ENCODE measurements at regions not wholly inside any gene's neighbourhood (a gene's known extent, or its start where the extent isn't known, plus 50 kb on each side); places are given as distances from the start of the nearest gene placed in this dataset.
A peak's percentile ranks its signal among the peaks of the same experiment; 100 is the strongest.

- Histone ChIP-seq H3K36me3 (no peaks in the 10 kb centered on the region), H3K4me3 (no peak overlapping the region), H3K27me3 (no peaks in the 10 kb centered on the region), H3K9me3 (no peaks in the 10 kb centered on the region; the same call in 1 of the 2 replicates)
- no peak for DNase-seq
Observed at GRCh38 chr2:191614759-191615158, 63.2 kb upstream of the NABP1 start.

GRCh38 chr2:191615596-191615995 lies 62.3 kb upstream of the NABP1 start:
- Histone ChIP-seq H3K4me3 (no peak overlapping the region), H3K27me3 (no peaks in the 10 kb centered on the region), H3K9me3 (no peaks in the 10 kb centered on the region; the same call in 1 of the 2 replicates), H3K36me3 (no peaks in the 10 kb centered on the region)
- no peak for DNase-seq

DNA sequence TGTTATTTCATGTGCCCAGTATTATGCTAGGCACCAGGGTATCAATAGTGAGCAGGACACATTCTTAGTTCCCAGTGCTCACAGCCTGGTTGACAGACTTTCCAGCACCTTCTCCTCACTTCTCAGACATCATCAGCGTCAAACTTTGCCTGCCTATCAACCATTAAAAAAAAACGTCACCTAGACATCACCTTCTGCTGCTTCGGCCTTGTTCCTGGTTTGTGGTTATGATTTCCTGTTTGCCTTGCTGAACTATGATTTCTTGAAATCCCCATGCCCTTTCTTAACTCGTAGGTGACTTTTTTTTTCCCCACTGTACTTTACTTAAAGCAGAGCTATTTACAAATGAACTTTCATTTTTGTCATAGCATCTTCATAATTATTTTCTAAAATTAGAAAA lies 60.4 kb upstream of the NABP1 start:
- no peak for DNase-seq
- Histone ChIP-seq H3K4me3 (no peak overlapping the region), H3K9me3 (no peaks in the 10 kb centered on the region; the same call in 1 of the 2 replicates), H3K36me3 (no peaks in the 10 kb centered on the region), H3K27me3 (no peaks in the 10 kb centered on the region)

GRCh38 chr2:191618046-191618780 lies 59.7 kb upstream of the NABP1 start:
- Histone ChIP-seq H3K9me3 (no peaks in the 10 kb centered on the region; the same call in 1 of the 2 replicates), H3K4me3 (no peak overlapping the region), H3K36me3 (no peaks in the 10 kb centered on the region), H3K27me3 (no peaks in the 10 kb centered on the region)
- DNase-seq, result peak; percentile 82

DNA sequence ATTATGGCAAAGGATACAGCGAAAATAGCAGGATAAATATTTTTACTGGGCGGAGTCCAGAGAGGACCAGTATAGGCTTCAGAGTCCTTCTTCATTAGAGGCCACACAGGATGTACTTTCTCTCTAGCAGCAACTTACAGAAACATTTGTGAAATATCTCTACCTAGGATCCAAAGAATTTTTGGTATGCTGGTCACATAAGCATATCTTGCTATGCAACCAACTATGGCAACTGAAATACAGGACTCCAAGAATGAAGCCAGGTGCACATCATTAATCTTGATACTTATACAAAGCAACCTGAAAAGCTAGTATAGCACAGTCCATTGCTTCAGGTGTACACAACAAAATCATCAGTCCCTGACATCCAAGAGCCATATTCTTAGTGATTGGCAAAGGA lies 59.1 kb upstream of the NABP1 start:
- H3K27me3 ChIP-seq, result no peaks in the 10 kb centered on the region
- no peak for DNase-seq
- no peak overlapping the region for H3K4me3 ChIP-seq
- H3K9me3 ChIP-seq, result no peaks in the 10 kb centered on the region; the same call in 1 of the 2 replicates
- no peaks in the 10 kb centered on the region for H3K36me3 ChIP-seq

DNA sequence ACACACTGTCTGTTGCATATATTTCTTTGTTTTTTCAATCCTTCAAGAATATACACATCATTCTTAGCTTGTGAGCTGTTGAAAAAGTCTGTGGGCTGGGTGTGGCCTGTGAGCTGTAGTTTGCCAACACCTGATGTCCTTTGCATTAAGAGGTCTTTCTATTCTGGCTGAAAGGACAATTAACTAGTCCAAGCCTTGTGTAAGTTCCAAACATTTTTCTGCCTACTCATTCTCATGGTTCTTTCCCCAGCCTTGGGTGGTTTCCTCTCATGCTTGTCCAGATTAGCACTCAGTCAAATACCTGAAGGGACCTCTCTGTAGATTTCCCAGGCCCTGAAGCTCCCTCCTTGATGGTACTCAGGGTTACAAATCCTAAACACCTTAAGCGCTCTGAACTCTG lies 57.8 kb upstream of the NABP1 start:
- no peak overlapping the region for H3K4me3 ChIP-seq
- H3K36me3 ChIP-seq, result no peaks in the 10 kb centered on the region
- no peaks in the 10 kb centered on the region for H3K9me3 ChIP-seq
- H3K27me3 ChIP-seq, result no peaks in the 10 kb centered on the region
- peak; percentile 78 for DNase-seq

DNA sequence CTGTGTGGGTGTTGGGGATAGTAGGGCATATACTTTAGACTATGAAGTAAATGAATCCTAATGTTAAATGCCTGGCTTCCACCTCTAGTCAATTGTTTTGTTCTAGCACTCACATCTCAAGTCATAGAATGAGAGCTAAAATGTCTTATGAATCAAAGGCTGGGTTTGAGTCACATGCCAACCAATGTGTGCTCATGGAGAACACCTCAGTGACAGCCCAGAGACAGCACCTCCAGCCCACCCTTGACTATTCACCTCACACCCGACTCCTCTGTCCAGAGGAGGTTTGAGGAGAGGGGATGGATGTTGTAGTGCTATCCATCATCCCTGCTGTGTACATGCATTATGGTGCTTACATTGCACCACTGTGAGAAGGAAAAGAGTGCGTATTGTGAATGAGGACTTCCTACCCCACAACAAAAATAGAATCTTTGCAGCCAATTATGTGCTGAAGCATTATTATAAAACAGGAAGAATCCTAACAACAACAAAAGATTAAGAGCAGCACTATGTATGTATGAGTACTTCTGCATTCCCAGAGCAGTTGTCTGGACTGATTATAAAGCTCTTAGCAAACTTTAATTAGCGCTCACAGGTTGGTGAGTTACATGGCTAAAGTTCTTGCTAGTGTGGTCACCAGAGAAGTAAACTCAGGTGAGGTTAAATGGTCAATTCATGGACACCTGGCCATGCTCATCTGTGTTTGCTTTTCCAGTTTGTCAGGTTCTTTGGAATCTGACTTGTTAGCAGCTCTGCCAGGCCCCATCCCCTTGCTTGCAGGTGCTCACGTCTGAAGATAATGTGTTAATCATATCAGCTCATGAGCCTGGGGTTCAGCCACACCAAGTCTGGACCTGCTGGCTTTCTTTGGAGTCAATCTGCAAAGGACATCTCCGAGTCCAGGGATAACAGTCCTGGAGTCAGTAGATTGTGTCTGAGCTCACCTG lies 55.3 kb upstream of the NABP1 start:
- H3K9me3 ChIP-seq, result no peaks in the 10 kb centered on the region
- no peak for DNase-seq
- H3K36me3 ChIP-seq, result no peaks in the 10 kb centered on the region
- H3K27me3 ChIP-seq, result no peaks in the 10 kb centered on the region
- H3K4me3 ChIP-seq, result no peak overlapping the region

DNA sequence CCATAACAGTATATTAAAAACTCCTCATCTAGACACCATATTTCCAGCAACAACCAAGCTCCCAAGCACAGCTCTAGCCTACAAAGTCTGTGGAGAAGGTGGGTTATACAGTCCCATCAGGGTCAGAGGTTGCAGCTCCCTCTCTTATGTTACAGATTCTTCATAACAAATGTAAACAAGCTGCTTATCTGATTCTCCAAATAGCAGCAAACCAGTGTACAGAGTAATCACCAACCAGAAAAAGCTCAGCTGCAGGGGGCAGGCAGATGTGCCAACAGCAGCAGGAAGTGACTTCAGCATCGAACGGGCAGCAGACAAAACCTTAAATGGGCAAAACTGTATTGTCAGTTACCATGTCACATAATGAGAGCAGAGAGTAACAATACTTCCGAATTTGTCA lies 52.9 kb upstream of the NABP1 start:
- H3K9me3 ChIP-seq, result no peaks in the 10 kb centered on the region
- H3K27me3 ChIP-seq, result no peaks in the 10 kb centered on the region
- no peaks in the 10 kb centered on the region for H3K36me3 ChIP-seq
- H3K4me3 ChIP-seq, result no peak overlapping the region
- DNase-seq, result peak; percentile 57

- Histone ChIP-seq H3K27me3 (no peaks in the 10 kb centered on the region), H3K36me3 (no peaks in the 10 kb centered on the region), H3K4me3 (no peak overlapping the region), H3K9me3 (no peaks in the 10 kb centered on the region)
- no peak for DNase-seq
Observed at GRCh38 chr2:191625446-191625845, 52.5 kb upstream of the NABP1 start.

GRCh38 chr2:191626497-191627151 lies 51.3 kb upstream of the NABP1 start:
- Histone ChIP-seq H3K27me3 (no peaks in the 10 kb centered on the region), H3K9me3 (no peaks in the 10 kb centered on the region), H3K4me3 (no peak overlapping the region), H3K36me3 (no peaks in the 10 kb centered on the region)
- DNase-seq, result no peak

- Histone ChIP-seq H3K9me3 (no peaks in the 10 kb centered on the region), H3K36me3 (no peaks in the 10 kb centered on the region), H3K27me3 (no peaks in the 10 kb centered on the region), H3K4me3 (no peak overlapping the region)
- DNase-seq, result no peak
Observed at GRCh38 chr2:191627518-191627917, 50.4 kb upstream of the NABP1 start.

All from MG63 (cell line).